ENCODE measurements at regions not wholly inside any gene's neighbourhood (a gene's known extent, or its start where the extent isn't known, plus 50 kb on each side); places are given as distances from the start of the nearest gene placed in this dataset.

DNA sequence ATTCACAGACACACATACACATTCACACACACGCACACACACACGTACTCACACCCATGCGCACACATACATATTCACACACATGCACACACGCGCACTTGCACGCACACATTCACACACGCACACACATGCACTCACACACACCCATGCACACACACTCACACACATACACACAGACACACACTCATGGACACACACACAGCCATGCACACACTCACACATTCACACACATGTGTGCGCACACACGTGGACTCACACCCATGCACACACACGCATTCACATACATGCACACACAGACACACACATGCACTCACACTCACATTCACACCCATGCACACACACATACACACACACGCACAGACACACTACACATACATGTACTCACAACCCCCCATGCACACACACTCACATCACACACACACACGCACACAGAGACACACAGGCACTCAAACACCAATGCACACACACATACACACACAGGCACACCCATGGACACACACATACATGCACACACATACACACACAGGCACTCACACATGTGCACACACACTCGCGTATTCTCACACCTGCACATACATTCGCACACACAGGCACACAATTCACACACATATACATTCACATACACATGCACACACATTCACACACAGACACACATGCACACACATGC lies 589.1 kb downstream of the PTPRU start:
- Histone ChIP-seq H3K4me3 (ENCODE audit: low read length) (no peak overlapping the region), H3K9ac (ENCODE audit: low read length) (no peak overlapping the region), H3K79me2 (replicated peaks; ENCODE audit: insufficient read depth, low read length) (no peaks in the 10 kb centered on the region), H3F3A (ENCODE audit: insufficient read depth, low read length, poor library complexity, severe bottlenecking) (no peaks in the 10 kb centered on the region), H3K9me2 (ENCODE audit: insufficient read depth, low read length) (no peaks in the 10 kb centered on the region), H4K20me1 (ENCODE audit: insufficient read depth) (no peaks in the 10 kb centered on the region), H3K4me2 (ENCODE audit: low read length) (no peak overlapping the region), H3K27ac (ENCODE audit: low read length) (no peak overlapping the region), H3K27me3 (ENCODE audit: insufficient read depth, low read depth, low read length) (no peaks in the 10 kb centered on the region), H3K36me3 (ENCODE audit: insufficient read depth, low read length) (no peaks in the 10 kb centered on the region), H2AFZ (ENCODE audit: low read depth, low read length) (no peak overlapping the region), H3K9me3 (ENCODE audit: low read length) (no peaks in the 10 kb centered on the region)
- TF ChIP-seq SMC3 (conservative IDR thresholded peaks at IDR 0.05; ENCODE audit: poor library complexity), result no peak
- no peak for TF ChIP-seq MXI1 (conservative IDR thresholded peaks at IDR 0.05; ENCODE audit: poor library complexity, severe bottlenecking)
- TF ChIP-seq EP300 (conservative IDR thresholded peaks at IDR 0.05; ENCODE audit: poor library complexity, severe bottlenecking), result no peak
- TF ChIP-seq POLR2AphosphoS5 (IDR thresholded peaks at IDR 0.05), result no peak
- TF ChIP-seq, protein P1, sequence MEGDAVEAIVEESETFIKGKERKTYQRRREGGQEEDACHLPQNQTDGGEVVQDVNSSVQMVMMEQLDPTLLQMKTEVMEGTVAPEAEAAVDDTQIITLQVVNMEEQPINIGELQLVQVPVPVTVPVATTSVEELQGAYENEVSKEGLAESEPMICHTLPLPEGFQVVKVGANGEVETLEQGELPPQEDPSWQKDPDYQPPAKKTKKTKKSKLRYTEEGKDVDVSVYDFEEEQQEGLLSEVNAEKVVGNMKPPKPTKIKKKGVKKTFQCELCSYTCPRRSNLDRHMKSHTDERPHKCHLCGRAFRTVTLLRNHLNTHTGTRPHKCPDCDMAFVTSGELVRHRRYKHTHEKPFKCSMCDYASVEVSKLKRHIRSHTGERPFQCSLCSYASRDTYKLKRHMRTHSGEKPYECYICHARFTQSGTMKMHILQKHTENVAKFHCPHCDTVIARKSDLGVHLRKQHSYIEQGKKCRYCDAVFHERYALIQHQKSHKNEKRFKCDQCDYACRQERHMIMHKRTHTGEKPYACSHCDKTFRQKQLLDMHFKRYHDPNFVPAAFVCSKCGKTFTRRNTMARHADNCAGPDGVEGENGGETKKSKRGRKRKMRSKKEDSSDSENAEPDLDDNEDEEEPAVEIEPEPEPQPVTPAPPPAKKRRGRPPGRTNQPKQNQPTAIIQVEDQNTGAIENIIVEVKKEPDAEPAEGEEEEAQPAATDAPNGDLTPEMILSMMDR (IDR thresholded peaks at IDR 0.05; ENCODE audit: poor library complexity, severe bottlenecking), result no peak
- TF ChIP-seq, protein P2, sequence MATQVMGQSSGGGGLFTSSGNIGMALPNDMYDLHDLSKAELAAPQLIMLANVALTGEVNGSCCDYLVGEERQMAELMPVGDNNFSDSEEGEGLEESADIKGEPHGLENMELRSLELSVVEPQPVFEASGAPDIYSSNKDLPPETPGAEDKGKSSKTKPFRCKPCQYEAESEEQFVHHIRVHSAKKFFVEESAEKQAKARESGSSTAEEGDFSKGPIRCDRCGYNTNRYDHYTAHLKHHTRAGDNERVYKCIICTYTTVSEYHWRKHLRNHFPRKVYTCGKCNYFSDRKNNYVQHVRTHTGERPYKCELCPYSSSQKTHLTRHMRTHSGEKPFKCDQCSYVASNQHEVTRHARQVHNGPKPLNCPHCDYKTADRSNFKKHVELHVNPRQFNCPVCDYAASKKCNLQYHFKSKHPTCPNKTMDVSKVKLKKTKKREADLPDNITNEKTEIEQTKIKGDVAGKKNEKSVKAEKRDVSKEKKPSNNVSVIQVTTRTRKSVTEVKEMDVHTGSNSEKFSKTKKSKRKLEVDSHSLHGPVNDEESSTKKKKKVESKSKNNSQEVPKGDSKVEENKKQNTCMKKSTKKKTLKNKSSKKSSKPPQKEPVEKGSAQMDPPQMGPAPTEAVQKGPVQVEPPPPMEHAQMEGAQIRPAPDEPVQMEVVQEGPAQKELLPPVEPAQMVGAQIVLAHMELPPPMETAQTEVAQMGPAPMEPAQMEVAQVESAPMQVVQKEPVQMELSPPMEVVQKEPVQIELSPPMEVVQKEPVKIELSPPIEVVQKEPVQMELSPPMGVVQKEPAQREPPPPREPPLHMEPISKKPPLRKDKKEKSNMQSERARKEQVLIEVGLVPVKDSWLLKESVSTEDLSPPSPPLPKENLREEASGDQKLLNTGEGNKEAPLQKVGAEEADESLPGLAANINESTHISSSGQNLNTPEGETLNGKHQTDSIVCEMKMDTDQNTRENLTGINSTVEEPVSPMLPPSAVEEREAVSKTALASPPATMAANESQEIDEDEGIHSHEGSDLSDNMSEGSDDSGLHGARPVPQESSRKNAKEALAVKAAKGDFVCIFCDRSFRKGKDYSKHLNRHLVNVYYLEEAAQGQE (IDR thresholded peaks at IDR 0.05; ENCODE audit: borderline replicate concordance), result no peak
- no peak for TF ChIP-seq EZH2 (IDR thresholded peaks at IDR 0.05; ENCODE audit: borderline replicate concordance, insufficient read depth, low read length, poor library complexity, severe bottlenecking)
- no peak for TF ChIP-seq RAD21 (conservative IDR thresholded peaks at IDR 0.05)
- TF ChIP-seq TAF1 (IDR thresholded peaks at IDR 0.05; ENCODE audit: low read depth), result no peak

DNA sequence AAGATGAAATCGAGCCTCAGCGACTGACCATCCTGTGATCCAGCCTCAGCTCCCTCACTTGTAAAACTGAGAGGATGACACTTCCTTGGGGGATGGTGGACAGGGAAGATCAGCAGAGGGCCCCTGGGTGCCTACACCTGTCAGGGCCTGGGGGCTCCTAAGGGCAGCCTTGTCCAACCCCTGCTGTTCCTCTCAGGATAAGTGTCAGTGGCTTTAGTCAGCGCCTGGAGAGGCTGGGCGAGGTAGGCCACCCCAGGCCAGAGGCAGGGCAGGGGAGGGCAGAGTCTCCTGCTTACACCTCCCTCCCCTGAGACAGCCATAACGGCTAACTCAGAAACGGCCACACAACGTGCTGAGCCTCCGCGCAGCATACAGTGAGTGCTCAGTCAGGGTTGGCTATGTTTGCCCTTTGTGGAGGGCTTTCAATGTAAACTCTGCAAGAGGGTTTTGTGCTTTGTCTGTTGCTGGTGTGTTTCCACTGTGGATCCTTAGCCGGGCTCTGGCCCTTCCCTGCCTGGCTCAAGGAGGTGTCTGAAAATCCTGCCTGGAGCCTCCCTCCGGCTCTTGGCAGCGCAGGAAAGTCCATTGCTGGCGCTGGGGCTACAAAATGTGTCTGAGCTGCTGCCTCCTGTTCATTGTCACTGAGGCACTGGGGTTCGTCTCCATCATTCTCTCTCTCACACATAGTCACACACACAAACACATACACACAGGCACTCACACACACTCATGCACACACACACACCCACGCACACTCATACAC lies 588.4 kb downstream of the PTPRU start:
- H3K27me3 ChIP-seq (ENCODE audit: insufficient read depth, low read depth, low read length), result no peaks in the 10 kb centered on the region
- no peak overlapping the region for H3K27ac ChIP-seq (ENCODE audit: low read length)
- H3K4me3 ChIP-seq (ENCODE audit: low read length), result no peak overlapping the region
- H3K4me2 ChIP-seq (ENCODE audit: low read length), result no peak overlapping the region
- H3K9me2 ChIP-seq (ENCODE audit: insufficient read depth, low read length), result no peaks in the 10 kb centered on the region
- H3K79me2 ChIP-seq (replicated peaks; ENCODE audit: insufficient read depth, low read length), result no peaks in the 10 kb centered on the region
- no peak overlapping the region for H2AFZ ChIP-seq (ENCODE audit: low read depth, low read length)
- no peak overlapping the region for H3K9ac ChIP-seq (ENCODE audit: low read length)
- H3K36me3 ChIP-seq (ENCODE audit: insufficient read depth, low read length), result no peaks in the 10 kb centered on the region
- H3F3A ChIP-seq (ENCODE audit: insufficient read depth, low read length, poor library complexity, severe bottlenecking), result no peaks in the 10 kb centered on the region
- H3K9me3 ChIP-seq (ENCODE audit: low read length), result no peaks in the 10 kb centered on the region
- H4K20me1 ChIP-seq (ENCODE audit: insufficient read depth), result no peaks in the 10 kb centered on the region
- TF ChIP-seq SMC3 (conservative IDR thresholded peaks at IDR 0.05; ENCODE audit: poor library complexity) (no peak), MXI1 (conservative IDR thresholded peaks at IDR 0.05; ENCODE audit: poor library complexity, severe bottlenecking) (no peak), EP300 (conservative IDR thresholded peaks at IDR 0.05; ENCODE audit: poor library complexity, severe bottlenecking) (no peak), RAD21 (conservative IDR thresholded peaks at IDR 0.05) (no peak), EZH2 (IDR thresholded peaks at IDR 0.05; ENCODE audit: borderline replicate concordance, insufficient read depth, low read length, poor library complexity, severe bottlenecking) (no peak), TAF1 (IDR thresholded peaks at IDR 0.05; ENCODE audit: low read depth) (no peak), POLR2AphosphoS5 (IDR thresholded peaks at IDR 0.05) (no peak)
- TF ChIP-seq, protein P2 (IDR thresholded peaks at IDR 0.05; ENCODE audit: borderline replicate concordance), result no peak
- TF ChIP-seq, protein P1 (IDR thresholded peaks at IDR 0.05; ENCODE audit: poor library complexity, severe bottlenecking), result no peak

Measured in neural cell (in vitro differentiated cells).